H9 (cell line): ENCODE measurements at regions not wholly inside any gene's neighbourhood (a gene's known extent, or its start where the extent isn't known, plus 50 kb on each side); places are given as distances from the start of the nearest gene placed in this dataset.

Experiments
- DNase-seq: peaks from one replicate; pipeline ENCODE4 v3.0.0-alpha.2; 2017
- H2AFZ ChIP-seq: one replicate; pipeline ENCODE4 v1.6.1; 2013; ENCODE audit warnings: mild to moderate bottlenecking, low read length, control low read depth, moderate library complexity
- H2AK5ac ChIP-seq: 2 replicates; pipeline ENCODE4 v1.6.1; 2013; ENCODE audit warnings: low read length, control low read depth, mixed read lengths; ENCODE audit not compliant: insufficient read length
- H2BK120ac ChIP-seq: one replicate; pipeline ENCODE4 v1.6.1; 2013; ENCODE audit warnings: low read depth, mild to moderate bottlenecking, low read length, control low read depth, inconsistent platforms; ENCODE audit not compliant: poor library complexity, severe bottlenecking
- H2BK12ac ChIP-seq: 2 replicates; pipeline ENCODE4 v1.6.1; 2013; ENCODE audit warnings: low read length, control low read depth, mixed read lengths, low read depth; ENCODE audit not compliant: insufficient read length
- H2BK15ac ChIP-seq: 2 replicates; pipeline ENCODE4 v1.6.1; 2013; ENCODE audit warnings: low read depth, low read length, control low read depth
- H2BK20ac ChIP-seq: one replicate; pipeline ENCODE4 v1.6.1; 2013; ENCODE audit warnings: low read depth, mild to moderate bottlenecking, low read length, control low read depth, inconsistent platforms; ENCODE audit not compliant: poor library complexity, severe bottlenecking
- H2BK5ac ChIP-seq: 2 replicates; pipeline ENCODE4 v1.6.1; 2013; ENCODE audit warnings: low read length, control low read depth, mixed read lengths; ENCODE audit not compliant: insufficient read length
- H3K14ac ChIP-seq: 2 replicates; pipeline ENCODE4 v1.6.1; 2013; ENCODE audit warnings: low read length, control low read depth; ENCODE audit not compliant: insufficient read depth
- H3K18ac ChIP-seq: 2 replicates; pipeline ENCODE4 v1.6.1; 2013; ENCODE audit warnings: low read depth, mild to moderate bottlenecking, mixed read lengths, low read length, control low read depth; ENCODE audit not compliant: insufficient read length
- H3K23ac ChIP-seq: 2 replicates; pipeline ENCODE4 v1.6.1; 2013; ENCODE audit warnings: low read length, control low read depth, mixed read lengths, low read depth; ENCODE audit not compliant: insufficient read length
- H3K23me2 ChIP-seq: 2 replicates; pipeline ENCODE4 v1.6.1; 2013; ENCODE audit warnings: low read depth, mild to moderate bottlenecking, mixed read lengths, low read length, control low read depth; ENCODE audit not compliant: insufficient read length, poor library complexity, severe bottlenecking
- H3K27ac ChIP-seq: 2 replicates; pipeline ENCODE4 v1.5.1; 2013; ENCODE audit warnings: low read length, control low read depth, mixed read lengths, low read depth; ENCODE audit not compliant: insufficient read length
- H3K27me3 ChIP-seq: 2 replicates; pipeline ENCODE4 v1.6.1; 2013; ENCODE audit warnings: low read length, control low read depth, inconsistent platforms; ENCODE audit not compliant: insufficient read depth
- H3K4ac ChIP-seq: 2 replicates; pipeline ENCODE4 v1.6.1; 2013; ENCODE audit warnings: low read depth, mild to moderate bottlenecking, control low read depth, inconsistent platforms, low read length, moderate library complexity
- H3K4me1 ChIP-seq: 2 replicates; pipeline ENCODE4 v1.6.1; 2013; ENCODE audit warnings: low read length, control low read depth, inconsistent platforms; ENCODE audit not compliant: insufficient read depth
- H3K4me2 ChIP-seq: 2 replicates; pipeline ENCODE4 v1.6.1; 2013; ENCODE audit warnings: low read length, control low read depth, mixed read lengths; ENCODE audit not compliant: insufficient read length, insufficient read depth
- H3K56ac ChIP-seq: 2 replicates; pipeline ENCODE4 v1.6.1; 2013; ENCODE audit warnings: low read depth, mild to moderate bottlenecking, mixed read lengths, low read length, control low read depth; ENCODE audit not compliant: insufficient read length
- H3K79me1 ChIP-seq: 2 replicates; pipeline ENCODE4 v1.6.1; 2013; ENCODE audit warnings: low read depth, mild to moderate bottlenecking, moderate library complexity, low read length, control low read depth, inconsistent platforms; ENCODE audit not compliant: insufficient read depth, poor library complexity, severe bottlenecking
- H3K79me2 ChIP-seq: 2 replicates; pipeline ENCODE4 v1.6.1; 2013; ENCODE audit warnings: low read length, control low read depth, inconsistent platforms; ENCODE audit not compliant: insufficient read depth
- H3K9ac ChIP-seq: 2 replicates; pipeline ENCODE4 v1.6.1; 2013; ENCODE audit warnings: low read length, control low read depth, mixed read lengths; ENCODE audit not compliant: insufficient read length; ENCODE audit errors: extremely low read depth
- H3K9me3 ChIP-seq: one replicate; pipeline ENCODE4 v1.6.1; 2013; ENCODE audit warnings: low read depth, low read length, inconsistent platforms; ENCODE audit not compliant: control insufficient read depth
- H3T11ph ChIP-seq: one replicate; pipeline ENCODE4 v1.6.1; 2013; ENCODE audit warnings: mild to moderate bottlenecking, low read length, control low read depth, inconsistent platforms
- H4K20me1 ChIP-seq: one replicate; pipeline ENCODE4 v1.6.1; 2013; ENCODE audit not compliant: control insufficient read depth, insufficient read length, insufficient read depth
- H4K5ac ChIP-seq: 2 replicates; pipeline ENCODE4 v1.6.1; 2013; ENCODE audit warnings: low read depth, mild to moderate bottlenecking, mixed read lengths, low read length, control low read depth; ENCODE audit not compliant: insufficient read length
- H4K8ac ChIP-seq: replicated peaks from 2 replicates; pipeline ENCODE4 v1.6.1; 2013; ENCODE audit warnings: low read length, control low read depth, mixed read lengths, low read depth; ENCODE audit not compliant: insufficient read length
- H4K91ac ChIP-seq: 2 replicates; pipeline ENCODE4 v1.6.1; 2013; ENCODE audit warnings: low read depth, mild to moderate bottlenecking, moderate library complexity, mixed read lengths, low read length, control low read depth; ENCODE audit not compliant: insufficient read length
- H3K27ac Mint-ChIP-seq, 3 experiments: 2 replicates in 2 of 3; 3 replicates in 1 of 3; pipeline ENCODE4 v1.8.0; 2020 to 2021; ENCODE audit warnings: mixed read lengths in 3 of 3, mild to moderate bottlenecking in 1 of 3, moderate library complexity in 1 of 3
- H3K27me3 Mint-ChIP-seq: 2 replicates; pipeline ENCODE4 v1.8.0; 2021; ENCODE audit warnings: low read depth, mild to moderate bottlenecking, moderate library complexity, mixed read lengths
- H3K36me3 Mint-ChIP-seq, 3 experiments: 2 replicates in 2 of 3; 3 replicates in 1 of 3; pipeline ENCODE4 v1.8.0; 2020 to 2021; ENCODE audit warnings: low read depth in 3 of 3, mixed read lengths in 3 of 3; ENCODE audit not compliant: insufficient read depth in 1 of 3
- H3K4me1 Mint-ChIP-seq, 2 experiments: 2 replicates each; pipeline ENCODE4 v1.8.0; 2020; ENCODE audit warnings: mixed read lengths in 2 of 2
- H3K4me3 Mint-ChIP-seq, 2 experiments: 2 replicates in 1 of 2; 3 replicates in 1 of 2; pipeline ENCODE4 v1.8.0; 2020 to 2021; ENCODE audit warnings: mild to moderate bottlenecking in 2 of 2, mixed read lengths in 2 of 2, moderate library complexity in 1 of 2
- H3K9me3 Mint-ChIP-seq, 2 experiments: 2 replicates in 1 of 2; 3 replicates in 1 of 2; pipeline ENCODE4 v1.8.0; 2020; ENCODE audit warnings: mild to moderate bottlenecking in 2 of 2, mixed read lengths in 2 of 2, moderate library complexity in 1 of 2
- CTCF ChIP-seq: fragments of 200-600 bp; sonication (generic); conservative IDR thresholded peaks from 3 replicates; pipeline ENCODE4 v1.8.0; 2021; ENCODE audit warnings: antibody characterized with exemption, mild to moderate bottlenecking
- WGBS: extraction: QIAGEN DNeasy Blood & Tissue Kit; methylation state at CpG from one replicate; pipeline ENCODE4 v1.1.7; 2013; ENCODE audit warnings: missing lambda C conversion rate, low lambda C conversion rate, mixed read lengths; ENCODE audit not compliant: insufficient read length; ENCODE audit errors: extremely low coverage; 5-methylcytosine and 5-hydroxymethylcytosine counted together

- H3K23me2 ChIP-seq: no peaks in the 10 kb centered on the region
- no peaks in the 10 kb centered on the region for H3K79me2 ChIP-seq
- WGBS: no CpG with 5 or more reads among the region's 1 CpG
- Mint-ChIP-seq H3K27me3 (no peaks in the 10 kb centered on the region; the same call in 1 of the 2 replicates), H3K4me1 (no peaks in the 10 kb centered on the region), H3K4me3 (no peak overlapping the region), H3K27ac (no peak overlapping the region; a peak in 1 of 7 replicates), H3K9me3 (peaks cover 35 to 41% of the 10 kb centered on the region in 2 experiments), H3K36me3 (peaks cover 14 to 37% (median 17%) of the 10 kb centered on the region in 3 experiments)
- no peak for DNase-seq
- H4K91ac ChIP-seq: no peak overlapping the region
- H3K14ac ChIP-seq: no peak overlapping the region
- no peaks in the 10 kb centered on the region for H3K4me1 ChIP-seq
- no peaks in the 10 kb centered on the region for H4K20me1 ChIP-seq
- no peak overlapping the region for H4K5ac ChIP-seq
- H3K79me1 ChIP-seq: no peaks in the 10 kb centered on the region
- H2BK5ac ChIP-seq: no peak overlapping the region
- H3K4me2 ChIP-seq: no peak overlapping the region
- H3K23ac ChIP-seq: no peak overlapping the region
- no peaks in the 10 kb centered on the region for H3K27me3 ChIP-seq
- H3K56ac ChIP-seq: no peak overlapping the region
- no peaks in the 10 kb centered on the region for H3K9me3 ChIP-seq
- no peak overlapping the region for H2BK12ac ChIP-seq
- no peak overlapping the region for H2AK5ac ChIP-seq
- H2AFZ ChIP-seq: no peak overlapping the region
- no peak overlapping the region for H2BK15ac ChIP-seq
- H3T11ph ChIP-seq: no peak overlapping the region
- H2BK120ac ChIP-seq: no peak overlapping the region
- H4K8ac ChIP-seq: no peak overlapping the region
- no peak for TF ChIP-seq CTCF
- H3K4ac ChIP-seq: no peak overlapping the region
- no peak overlapping the region for H3K18ac ChIP-seq
- no peak overlapping the region for H3K27ac ChIP-seq
- no peak overlapping the region for H2BK20ac ChIP-seq
- no peak overlapping the region for H3K9ac ChIP-seq
Observed at GRCh38 chr2:15111718-15112117, 449.4 kb downstream of the NBAS start.
